Stimulated activated naive CD4-positive, alpha-beta T cell treated with Interleukin-2 at 50 U/mL for 16 hours (primary cell): ENCODE measurements at regions not wholly inside any gene's neighbourhood (a gene's known extent, or its start where the extent isn't known, plus 50 kb on each side); places are given as distances from the start of the nearest gene placed in this dataset.

Source experiments
- DNase-seq: peaks from one replicate; lab custom pipeline; 2025; lab: John Stamatoyannopoulos, UW

DNA sequence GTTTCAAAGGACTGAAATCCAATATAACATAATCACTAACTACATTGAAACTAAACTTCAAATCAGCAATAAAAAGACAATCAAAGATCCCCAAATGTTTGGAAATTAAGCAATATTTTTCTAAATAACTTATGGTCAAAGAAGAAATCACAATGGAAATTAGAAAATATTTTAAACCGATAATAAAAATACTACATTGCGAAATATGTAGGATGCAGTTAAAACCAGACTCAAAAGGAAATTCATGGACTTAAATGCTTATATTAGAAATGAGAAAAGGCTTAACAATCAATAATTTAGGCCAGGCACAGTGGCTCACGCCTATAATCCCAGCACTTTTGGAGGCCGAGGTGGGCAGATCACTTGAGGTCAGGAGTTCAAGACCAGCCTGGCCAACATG is 79.0 kb upstream of the HAAO start:
- no peak for DNase-seq

DNA sequence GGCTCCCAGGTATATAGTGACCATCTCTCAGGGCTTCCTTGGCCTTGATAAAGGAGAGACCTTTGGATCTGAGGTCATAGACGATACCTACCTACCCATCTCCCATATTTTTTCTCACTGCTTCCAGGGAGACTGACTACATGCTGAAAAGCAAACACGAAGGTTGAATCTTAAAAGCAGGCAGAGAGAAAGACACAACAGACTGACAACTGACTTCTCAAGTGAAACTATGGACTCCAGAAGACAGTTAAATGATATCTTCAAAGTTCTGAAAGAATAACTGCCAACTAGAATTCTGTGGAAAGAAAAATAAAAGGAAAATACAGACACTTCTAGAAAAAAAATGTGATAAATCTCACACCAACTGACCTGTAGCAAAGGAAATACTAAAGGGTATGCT is 76.5 kb upstream of the HAAO start:
- no peak for DNase-seq

DNA sequence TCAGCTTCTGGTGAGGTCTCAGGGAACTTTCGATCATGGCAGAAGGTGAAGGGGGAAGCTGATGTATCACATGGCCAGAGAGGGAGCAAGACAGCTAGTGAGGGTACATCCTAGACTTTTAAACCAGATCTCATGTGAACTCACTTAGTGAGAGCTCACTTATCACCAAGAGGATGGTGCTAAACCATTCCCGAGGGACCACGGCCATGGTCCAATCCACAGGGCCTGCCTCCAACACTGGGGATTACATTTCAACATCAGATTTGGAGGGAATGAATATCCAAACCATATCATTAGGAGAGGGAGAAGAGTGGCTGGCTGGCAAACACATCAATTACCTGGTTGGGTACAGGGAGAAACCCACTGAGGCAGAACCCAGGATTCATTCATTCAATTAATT is 75.7 kb upstream of the HAAO start:
- no peak for DNase-seq

DNA sequence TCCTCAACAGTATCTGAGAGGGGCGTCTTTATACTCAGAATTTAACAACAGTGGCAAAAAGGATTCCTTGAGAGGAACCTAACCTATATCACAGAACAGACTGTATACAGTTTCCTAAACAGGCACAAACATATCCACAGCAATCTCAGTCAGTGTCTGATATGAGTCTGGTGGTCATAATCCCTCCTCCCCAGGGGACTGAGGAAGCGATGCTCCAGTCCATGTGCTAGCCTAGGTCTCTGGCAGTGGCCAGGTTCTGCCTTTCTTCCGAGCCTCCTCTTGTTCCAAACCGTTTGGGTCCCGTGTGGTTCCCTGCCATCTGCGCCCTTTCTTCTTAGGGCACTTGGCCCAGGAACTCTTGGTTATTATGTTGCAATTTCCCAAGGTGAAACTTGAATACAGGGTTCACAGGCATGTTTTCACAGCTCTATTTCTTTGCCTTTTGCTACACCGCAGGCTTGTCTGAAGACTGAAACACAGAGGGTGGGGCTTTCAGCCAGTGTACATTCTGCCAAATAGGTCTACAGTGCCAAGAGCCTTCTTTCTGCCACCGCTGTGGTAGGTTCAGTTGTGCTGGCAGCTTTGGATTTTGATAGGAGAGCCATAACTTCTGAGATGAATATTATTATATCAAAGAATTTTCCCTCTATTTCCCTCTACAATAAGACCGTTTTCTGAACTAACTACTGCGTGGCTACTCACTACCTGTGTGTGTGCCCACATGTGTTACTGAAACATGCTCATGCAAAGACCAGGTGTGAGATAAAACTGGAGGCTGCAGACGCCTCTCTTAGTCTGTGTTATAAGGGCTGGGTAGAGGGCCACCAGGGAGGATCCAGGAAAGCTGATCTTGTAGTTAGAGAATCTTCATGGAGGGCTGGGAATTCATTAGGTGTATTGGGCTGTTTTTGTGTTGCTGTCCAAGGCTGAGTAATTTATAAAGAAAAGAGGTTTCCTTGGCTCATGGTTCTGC is 75.0 kb upstream of the HAAO start:
- DNase-seq, result no peak

DNA sequence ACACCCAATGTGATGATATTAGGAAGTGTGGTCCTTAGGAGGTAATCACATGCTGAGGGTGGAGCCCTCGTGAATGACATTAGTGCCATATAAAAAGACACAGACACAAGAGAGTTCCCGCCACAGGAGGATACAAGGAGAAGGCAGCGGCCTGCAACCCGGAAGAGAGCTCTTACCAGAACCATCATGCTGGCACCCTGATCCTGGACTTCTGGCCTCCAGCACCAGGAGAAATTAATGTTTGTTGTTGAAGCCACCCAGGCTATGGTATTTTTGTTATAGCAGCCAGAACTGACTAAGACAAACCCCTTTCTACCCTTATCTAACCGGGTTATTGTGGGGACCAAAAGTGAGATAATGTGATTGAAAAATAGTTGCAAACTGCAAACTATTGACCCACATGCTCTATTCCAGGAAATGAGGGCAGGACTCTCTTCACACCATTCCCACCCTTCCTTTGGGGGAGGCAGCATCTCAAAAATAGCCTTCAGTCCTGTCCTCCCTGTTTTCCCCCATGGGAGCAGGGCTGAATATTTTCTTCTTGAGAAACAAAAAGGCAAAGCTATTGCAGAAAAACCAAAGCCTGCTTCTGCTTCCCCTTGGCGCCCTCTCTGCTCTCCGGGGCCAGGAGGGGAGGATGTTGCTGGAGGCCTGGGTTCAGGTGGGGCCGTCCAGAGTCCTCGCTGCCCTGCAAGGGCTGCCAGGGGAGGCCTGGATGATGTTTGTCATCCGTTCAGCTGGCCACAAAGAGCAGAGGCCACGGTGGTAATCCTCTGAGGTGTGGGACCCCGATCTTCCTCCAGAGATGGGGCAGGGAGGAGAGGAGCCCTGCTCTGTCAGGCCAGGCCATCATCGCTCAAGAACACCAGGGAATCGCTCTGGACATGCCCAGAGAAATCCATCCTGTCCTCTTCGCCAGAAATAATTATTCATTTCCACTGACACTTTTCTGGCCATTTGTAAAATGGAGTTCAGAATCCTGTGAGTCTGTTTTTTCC is 73.8 kb upstream of the HAAO start:
- no peak for DNase-seq

DNA sequence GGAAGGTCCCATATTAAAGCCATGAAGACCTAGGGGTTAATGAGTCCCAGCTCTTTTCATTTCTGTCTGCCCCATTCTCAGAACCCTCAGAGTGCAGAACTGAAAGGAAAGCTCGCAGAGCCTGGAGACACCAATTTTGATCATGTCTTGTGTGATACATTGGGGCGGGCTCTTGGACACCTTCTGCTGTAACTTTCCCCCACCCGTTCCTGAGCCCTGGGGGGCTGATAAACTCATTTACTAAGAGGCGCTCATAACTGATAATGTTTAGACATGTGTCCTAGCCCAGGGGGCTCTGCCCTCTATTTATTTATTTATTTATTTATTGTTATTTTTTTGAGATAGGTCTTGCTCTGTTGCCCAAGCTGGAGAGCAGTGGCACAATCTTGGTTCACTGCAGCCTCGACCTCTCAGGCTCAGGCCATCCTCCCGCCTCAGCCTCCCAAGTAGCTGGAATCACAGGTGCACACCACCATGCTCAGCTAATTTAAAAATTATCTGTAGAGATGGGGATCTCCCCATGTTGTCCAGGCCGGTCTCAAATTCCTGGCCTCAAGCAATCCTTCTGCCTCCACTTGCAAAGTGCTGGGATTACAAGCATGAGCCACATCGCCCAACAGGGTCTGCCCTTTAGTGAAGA is 72.4 kb upstream of the HAAO start:
- DNase-seq, result no peak

DNA sequence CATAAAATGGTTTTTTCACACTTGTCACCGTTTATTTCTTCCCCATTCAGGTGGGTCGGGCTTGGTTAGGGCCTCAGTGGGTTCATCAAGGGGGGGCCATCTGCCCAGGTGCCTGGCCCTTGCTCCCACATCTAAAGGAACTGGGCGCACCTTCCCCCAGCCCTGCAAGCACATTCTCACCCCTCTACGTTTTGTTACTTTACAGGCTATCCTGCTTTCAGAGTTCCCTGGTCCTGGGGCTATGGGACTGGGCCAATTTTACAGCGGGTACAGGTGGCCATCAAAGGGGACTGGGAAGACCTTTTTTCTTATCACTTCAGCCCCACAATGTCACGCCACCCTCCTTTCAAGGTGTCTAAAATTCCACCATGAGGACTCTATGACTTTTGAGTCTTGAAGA is 71.8 kb upstream of the HAAO start:
- no peak for DNase-seq

DNA sequence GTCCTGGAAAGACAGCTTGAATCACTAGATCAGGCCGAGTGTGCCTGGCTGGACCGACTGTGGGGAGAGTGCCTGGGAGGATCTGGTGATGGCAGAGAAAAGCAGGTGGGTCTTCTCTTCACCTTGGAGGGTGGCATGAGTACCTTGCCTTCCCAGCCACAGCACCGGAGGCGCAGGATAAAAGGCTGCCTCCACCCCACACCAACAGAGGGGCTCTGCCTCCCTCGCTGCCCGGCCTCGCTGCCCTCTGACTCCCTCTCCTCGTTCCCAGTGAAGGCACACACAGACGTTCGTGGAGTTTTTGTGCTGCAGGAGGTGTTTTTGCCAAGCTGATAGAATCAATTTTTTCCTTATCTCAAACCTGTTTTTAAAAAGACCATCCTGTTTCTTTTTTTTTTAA is 71.4 kb upstream of the HAAO start:
- no peak for DNase-seq

DNA sequence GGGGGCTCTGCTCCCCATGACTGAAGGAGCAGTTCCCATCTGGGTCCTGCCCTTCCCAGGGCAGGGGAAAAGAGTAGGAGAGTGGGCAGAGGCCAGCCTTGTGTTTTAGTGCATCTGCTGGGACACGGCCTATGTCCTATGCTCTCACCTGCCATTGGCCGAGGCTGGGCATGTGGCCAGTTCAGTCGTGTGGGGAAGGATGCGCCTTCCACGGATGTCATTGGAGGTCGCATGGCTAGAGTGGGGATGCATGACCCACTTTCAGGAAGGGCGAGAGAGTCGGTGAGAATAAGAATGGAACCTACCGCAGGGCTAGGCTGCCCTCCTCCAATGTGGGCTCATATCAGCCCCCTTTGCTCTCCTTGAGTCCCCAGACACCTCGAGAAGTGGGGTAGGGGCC is 70.9 kb upstream of the HAAO start:
- no peak for DNase-seq

DNA sequence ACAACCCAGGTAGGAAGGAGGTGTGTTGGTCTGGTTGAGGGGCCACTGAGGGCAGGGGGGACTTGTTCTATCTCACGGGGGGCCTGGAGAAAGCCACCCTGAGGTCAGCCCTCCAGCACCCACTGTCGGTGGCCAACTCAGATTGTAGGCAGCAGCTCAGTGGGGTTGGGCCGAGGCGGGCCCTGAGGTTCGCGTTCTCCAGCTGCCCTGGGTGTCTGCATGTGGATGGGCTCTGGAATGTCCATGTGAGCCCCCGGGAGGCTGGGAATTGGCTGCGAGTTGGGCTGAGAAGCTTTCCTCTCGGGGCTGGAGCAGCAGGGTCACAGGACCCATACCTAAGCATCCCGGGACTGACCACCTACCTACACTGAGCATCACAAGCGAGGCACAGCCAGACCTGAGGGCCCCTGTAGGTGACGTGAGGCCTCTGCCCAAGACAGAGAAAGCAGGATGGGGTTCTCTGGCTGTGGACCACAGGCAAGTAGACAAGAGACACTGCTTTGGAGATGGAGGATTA is 70.3 kb upstream of the HAAO start:
- no peak for DNase-seq

DNA sequence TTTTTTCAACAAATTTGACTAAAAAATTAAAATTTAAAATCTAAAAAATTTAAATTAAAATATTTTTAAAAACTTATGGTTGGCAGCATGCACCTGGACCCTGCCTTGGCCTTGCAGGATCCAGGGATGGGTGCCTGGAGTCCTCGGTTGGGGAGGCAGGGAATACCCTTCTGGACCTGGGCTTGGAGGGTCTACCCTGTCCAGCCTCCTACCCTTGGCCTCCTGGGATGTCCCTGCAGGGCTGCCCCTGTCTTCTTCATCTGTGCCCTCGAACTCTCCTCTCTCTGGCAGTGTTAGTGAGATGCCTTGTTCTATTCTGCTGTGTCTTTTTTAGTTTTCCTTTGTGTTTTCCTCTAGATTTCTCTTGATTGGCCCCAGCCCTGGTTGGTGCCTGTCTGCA is 68.9 kb upstream of the HAAO start:
- DNase-seq, result no peak

DNA sequence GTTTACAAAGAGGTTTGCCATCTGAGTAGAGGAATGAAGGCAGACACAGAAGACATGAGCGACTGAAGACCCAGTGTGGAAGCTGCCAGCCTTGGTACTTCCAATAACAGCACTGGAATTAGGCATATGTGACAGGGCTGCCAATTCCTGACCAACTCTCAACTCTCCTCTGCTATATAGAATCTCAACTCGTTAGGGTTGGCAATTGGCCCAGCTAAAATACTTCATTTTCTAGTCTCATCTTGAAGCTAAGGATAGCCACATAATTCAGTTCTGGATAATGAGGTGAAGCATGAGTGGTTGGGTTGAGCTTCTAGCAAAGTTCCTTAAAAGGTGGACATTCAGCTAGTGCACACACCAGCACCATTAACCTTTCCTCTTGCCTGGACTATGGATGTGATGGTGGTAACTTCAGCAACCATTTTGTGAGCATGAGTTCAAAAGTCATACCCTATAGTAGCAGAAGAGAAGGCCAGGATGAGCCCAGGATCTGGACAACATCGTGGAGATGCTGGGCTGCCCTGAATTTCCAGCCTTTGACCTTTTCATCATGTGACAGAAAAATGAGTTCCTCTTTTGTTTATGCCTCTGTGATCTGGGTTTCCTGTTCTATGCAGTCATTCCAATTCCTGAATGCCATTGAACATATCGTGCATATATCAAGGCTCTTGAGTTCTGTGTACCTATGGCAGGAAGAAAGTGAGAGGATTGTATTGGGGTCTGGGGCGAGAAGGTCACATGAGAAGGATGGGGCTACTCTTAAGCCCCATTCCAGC is 68.1 kb upstream of the HAAO start:
- DNase-seq, result no peak

DNA sequence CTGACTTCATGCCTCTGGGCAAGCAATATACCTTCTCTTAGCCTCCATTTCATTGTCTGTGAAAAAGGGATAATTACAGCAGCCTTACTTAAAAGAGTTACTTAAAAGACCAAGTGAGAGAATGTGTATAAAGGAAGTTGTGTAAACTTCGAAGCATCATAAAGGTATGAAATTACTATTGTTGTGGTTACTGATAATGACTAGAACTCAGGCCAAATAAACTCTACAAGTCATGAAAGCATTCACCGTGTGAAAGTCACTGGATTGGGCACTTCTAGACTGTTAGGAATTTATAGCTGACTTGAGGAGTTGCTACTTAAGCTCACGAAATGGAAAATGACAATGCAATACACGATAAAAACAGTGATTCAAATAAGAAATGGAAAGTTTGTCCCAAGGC is 67.4 kb upstream of the HAAO start:
- DNase-seq, result no peak

DNA sequence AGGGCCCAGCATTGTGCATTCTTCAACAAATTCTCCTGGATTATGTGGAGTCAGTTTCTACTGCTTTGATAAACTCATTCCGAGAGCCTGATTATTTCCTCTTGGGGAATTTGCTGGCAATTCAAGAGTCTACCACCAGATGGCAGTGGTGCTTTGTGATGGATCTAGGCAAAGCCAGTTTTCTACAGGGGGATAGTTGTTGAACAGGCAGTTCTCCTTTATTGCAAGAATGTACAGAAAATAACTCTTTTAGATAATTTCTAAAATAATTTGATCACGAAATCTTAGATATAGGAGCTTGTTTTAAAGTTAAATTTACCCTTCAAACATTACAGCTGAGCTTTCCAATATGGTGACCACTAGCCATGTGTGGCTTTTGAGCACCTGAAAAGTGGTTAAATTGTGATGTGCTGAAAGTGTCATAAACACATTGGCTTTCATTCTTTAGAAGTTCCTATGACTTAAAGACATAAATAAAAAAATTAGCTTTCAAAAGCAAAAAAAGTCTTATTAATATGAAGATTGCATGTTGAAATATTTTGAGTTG is 66.7 kb upstream of the HAAO start:
- peak; percentile 9 for DNase-seq

DNA sequence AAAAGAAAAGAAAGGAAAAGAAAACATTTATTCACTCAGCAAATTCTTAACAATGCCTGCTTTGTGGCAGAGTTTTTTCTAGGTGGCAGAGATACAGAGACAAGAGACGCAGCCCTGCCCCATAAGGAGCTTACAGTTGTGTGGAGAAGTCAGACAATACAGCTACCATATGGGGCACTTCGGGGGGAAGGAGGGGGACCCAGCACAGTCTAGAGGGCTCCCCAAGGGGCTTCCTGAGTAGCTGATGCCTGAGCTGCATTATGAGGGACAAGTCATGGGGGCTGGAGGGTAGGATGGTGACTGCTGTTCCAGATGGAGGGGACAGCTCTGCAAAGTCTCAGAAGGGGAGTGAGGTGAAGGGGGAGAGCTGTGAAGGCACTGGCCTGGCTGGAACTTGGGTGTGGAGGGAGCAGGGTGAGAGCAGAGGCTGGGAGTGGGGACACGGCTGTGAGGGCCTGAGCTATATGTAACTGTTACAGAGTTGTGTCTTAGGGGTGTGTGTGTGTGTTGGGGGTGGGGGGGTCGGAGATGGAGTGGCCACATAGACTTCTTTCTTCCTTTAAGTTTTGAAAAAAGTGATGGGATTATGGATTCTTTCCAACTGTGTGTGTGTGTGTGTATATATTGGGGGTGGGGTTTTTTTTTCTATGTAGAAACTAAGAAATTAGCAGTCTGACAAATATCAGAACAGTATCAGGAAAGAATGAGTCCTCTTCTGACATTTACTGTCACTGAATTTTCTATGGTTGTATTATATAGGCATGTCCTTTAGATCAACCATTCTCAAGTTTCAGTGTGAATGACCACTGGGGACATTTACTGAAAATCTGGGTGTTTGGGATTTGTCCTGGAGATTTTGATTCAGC is 66.0 kb upstream of the HAAO start:
- DNase-seq, result no peak

DNA sequence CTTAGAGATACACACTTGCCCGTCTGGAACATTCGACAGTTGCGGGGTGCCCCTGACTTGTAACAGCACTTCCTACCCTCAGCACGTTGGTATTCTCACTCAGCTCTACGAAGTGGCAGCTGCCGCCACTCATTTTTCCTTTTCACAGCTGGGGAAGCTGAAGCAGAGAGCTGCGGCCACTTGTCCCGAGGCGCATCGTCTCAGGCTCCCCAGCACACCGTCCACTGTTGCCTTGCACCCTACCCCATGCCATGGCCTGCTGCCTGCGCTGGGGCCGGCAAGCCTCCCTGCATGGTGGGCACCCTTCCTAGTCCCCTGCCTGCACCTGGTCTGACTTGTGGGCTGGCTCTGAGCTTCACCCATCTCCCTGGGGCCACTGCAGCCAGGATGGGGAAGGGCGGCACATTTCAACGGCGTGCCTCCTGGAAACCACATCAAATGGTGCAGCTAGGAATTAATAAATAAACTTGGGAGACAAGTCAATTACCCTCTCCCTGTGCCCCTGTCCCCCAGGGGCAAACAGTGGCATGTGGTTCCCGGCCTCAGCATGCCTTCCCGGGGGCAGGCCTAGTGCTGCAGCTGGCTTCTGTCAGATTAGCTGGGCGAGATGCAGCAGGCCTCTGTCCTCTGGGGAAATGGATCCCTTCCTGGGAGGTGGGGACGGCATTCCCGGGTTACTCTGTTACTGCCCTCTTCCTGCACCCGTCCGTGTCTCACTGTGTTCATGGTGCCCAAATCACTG is 64.7 kb upstream of the HAAO start:
- no peak for DNase-seq

DNA sequence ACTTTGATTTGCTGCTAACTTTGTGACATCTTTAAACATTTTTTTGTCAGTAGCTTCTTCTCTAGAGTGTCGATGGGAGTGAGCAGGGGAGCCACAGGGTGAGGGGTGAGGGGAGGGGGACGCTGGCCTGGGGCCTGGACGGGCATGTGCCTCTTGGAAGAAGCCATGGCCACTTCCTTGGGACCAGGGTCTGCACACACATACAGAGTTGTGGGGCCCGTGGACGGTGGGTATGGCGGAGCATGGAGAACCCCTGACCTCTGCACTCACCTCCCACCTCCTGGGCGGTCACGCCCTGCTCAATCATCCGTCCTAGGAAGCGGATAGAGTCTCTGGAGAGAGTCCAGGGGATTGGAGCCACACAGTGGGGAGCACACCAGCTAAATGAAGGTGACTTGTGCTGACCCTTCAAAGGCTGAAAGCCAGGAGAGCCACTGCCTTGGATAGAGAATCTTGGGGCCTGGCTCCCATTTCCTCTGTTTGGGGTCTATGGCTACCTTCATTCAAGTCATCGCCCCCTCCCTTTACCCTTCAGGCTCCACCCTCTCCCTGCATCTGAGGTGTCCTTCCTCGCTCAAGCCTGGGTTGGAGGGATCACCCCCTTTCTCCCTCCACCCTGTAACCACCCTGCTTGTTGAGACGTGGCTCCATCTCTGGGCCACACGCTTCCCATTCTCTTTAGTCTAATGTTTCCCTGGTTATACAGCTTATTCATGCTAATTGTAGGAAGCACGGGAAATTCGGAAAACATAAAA is 63.9 kb upstream of the HAAO start:
- no peak for DNase-seq

DNA sequence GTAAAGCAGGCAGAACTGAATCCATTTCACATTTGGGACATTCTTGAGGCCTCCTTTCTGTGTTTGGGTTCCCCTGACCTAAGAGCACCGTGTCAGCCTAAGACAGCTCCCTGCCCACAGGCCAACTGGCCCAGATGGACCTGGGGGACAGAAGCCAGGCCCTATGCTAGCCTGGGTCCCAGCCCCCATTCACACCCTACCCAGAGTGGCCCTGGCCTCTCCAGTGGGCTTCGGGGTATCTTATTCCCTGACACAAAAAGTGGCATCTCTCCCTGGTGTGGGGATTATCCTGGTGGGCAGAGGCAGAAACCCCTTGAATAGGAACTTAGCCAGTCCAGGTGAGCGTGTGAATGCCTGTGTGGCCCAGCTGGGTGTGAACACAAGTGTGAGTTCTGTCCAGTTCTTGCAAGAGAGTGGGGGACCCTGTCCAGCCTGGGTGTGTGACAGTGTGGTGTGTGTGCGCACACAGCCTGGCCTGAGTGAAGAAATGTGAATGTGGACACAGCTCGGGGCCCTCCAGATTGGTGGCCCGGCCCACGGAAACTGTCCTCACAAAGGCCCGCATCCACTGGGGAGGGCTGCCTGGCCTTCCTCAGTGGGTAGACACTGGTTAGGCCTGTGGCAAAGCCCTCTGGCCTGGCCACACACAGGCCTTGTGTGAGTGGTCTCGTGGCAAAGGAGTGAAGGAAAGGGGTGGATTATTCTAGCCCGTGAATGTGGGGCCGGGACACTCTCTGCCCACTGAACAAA is 63.0 kb upstream of the HAAO start:
- no peak for DNase-seq
